ENCODE measurements at regions not wholly inside any gene's neighbourhood (a gene's known extent, or its start where the extent isn't known, plus 50 kb on each side); places are given as distances from the start of the nearest gene placed in this dataset.

GRCh38 chr21:23853796-23854379 is 1753.4 kb downstream of the MRPL39 start:
- no peak for DNase-seq (ENCODE audit: low spot score)
- Histone ChIP-seq H3K4me1 (ENCODE audit: control insufficient read depth in 4 of 4, insufficient read depth in 4 of 4, low read length in 3 of 4) (no peaks in the 10 kb centered on the region), H3K36me3 (ENCODE audit: control insufficient read depth in 4 of 4, insufficient read depth in 3 of 4, low read depth in 1 of 4, low read length in 3 of 4) (no peaks in the 10 kb centered on the region), H3K27ac (ENCODE audit: low read depth in 1 of 2, low read length in 2 of 2) (no peak overlapping the region), H3K9ac (ENCODE audit: low read depth in 1 of 2, low read length in 2 of 2) (no peak overlapping the region), H3K9me3 (ENCODE audit: control insufficient read depth in 4 of 4, low read length in 3 of 4) (no peaks in the 10 kb centered on the region), H3K27me3 (ENCODE audit: control insufficient read depth in 4 of 4, insufficient read depth in 4 of 4, low read length in 3 of 4) (peaks cover 0 to 2% (median 0%) of the 10 kb centered on the region in 4 donors), H3K4me3 (ENCODE audit: low read depth in 1 of 3, low read length in 3 of 3) (no peak overlapping the region)
- 19% methylated on average over 1 of the region's 1 CpG for WGBS
- TF ChIP-seq RAD21 (IDR thresholded peaks at IDR 0.05) (peak; percentile 62 to 74), CTCF (IDR thresholded peaks at IDR 0.05; ENCODE audit: low read depth, low read length, missing input control) (peak; percentile 43), YY1 (IDR thresholded peaks at IDR 0.05) (no peak)

- DNase-seq (ENCODE audit: low spot score) = no peak
- Histone ChIP-seq H3K36me3 (ENCODE audit: control insufficient read depth in 4 of 4, insufficient read depth in 3 of 4, low read depth in 1 of 4, low read length in 3 of 4) (no peaks in the 10 kb centered on the region), H3K9ac (ENCODE audit: low read depth in 1 of 2, low read length in 2 of 2) (no peak overlapping the region), H3K4me1 (ENCODE audit: control insufficient read depth in 4 of 4, insufficient read depth in 4 of 4, low read length in 3 of 4) (no peaks in the 10 kb centered on the region), H3K9me3 (ENCODE audit: control insufficient read depth in 4 of 4, low read length in 3 of 4) (peaks cover 0 to 4% (median 2%) of the 10 kb centered on the region in 4 donors), H3K27ac (ENCODE audit: low read depth in 1 of 2, low read length in 2 of 2) (no peak overlapping the region), H3K27me3 (ENCODE audit: control insufficient read depth in 4 of 4, insufficient read depth in 4 of 4, low read length in 3 of 4) (peaks cover 0 to 2% (median 0%) of the 10 kb centered on the region in 4 donors), H3K4me3 (ENCODE audit: low read depth in 1 of 3, low read length in 3 of 3) (no peak overlapping the region)
- TF ChIP-seq RXRA (IDR thresholded peaks at IDR 0.05) (no peak), GABPA (IDR thresholded peaks at IDR 0.05 in 1 of 2, conservative IDR thresholded peaks at IDR 0.05 in 1 of 2) (no peak), FOXA2 (IDR thresholded peaks at IDR 0.05) (no peak), JUND (IDR thresholded peaks at IDR 0.05) (no peak), HNF4A (conservative IDR thresholded peaks at IDR 0.05) (no peak), YY1 (IDR thresholded peaks at IDR 0.05) (no peak), SP1 (IDR thresholded peaks at IDR 0.05) (no peak)
- TF ChIP-seq, protein P1, sequence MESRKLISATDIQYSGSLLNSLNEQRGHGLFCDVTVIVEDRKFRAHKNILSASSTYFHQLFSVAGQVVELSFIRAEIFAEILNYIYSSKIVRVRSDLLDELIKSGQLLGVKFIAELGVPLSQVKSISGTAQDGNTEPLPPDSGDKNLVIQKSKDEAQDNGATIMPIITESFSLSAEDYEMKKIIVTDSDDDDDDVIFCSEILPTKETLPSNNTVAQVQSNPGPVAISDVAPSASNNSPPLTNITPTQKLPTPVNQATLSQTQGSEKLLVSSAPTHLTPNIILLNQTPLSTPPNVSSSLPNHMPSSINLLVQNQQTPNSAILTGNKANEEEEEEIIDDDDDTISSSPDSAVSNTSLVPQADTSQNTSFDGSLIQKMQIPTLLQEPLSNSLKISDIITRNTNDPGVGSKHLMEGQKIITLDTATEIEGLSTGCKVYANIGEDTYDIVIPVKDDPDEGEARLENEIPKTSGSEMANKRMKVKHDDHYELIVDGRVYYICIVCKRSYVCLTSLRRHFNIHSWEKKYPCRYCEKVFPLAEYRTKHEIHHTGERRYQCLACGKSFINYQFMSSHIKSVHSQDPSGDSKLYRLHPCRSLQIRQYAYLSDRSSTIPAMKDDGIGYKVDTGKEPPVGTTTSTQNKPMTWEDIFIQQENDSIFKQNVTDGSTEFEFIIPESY (IDR thresholded peaks at IDR 0.05) = no peak
- 69% methylated on average over 3 of the region's 3 CpGs for WGBS
Measured at GRCh38 chr21:23837564-23837963, 1769.7 kb downstream of the MRPL39 start.

- Histone ChIP-seq H3K9me3 (ENCODE audit: control insufficient read depth in 4 of 4, low read length in 3 of 4) (no peaks in the 10 kb centered on the region), H3K27me3 (ENCODE audit: control insufficient read depth in 4 of 4, insufficient read depth in 4 of 4, low read length in 3 of 4) (peaks cover 0 to 3% (median 0%) of the 10 kb centered on the region in 4 donors), H3K4me3 (ENCODE audit: low read depth in 1 of 3, low read length in 3 of 3) (no peak overlapping the region), H3K27ac (ENCODE audit: low read depth in 1 of 2, low read length in 2 of 2) (no peak overlapping the region), H3K9ac (ENCODE audit: low read depth in 1 of 2, low read length in 2 of 2) (no peak overlapping the region), H3K4me1 (ENCODE audit: control insufficient read depth in 4 of 4, insufficient read depth in 4 of 4, low read length in 3 of 4) (no peaks in the 10 kb centered on the region), H3K36me3 (ENCODE audit: control insufficient read depth in 4 of 4, insufficient read depth in 3 of 4, low read depth in 1 of 4, low read length in 3 of 4) (no peaks in the 10 kb centered on the region)
- 51% methylated on average over 3 of the region's 3 CpGs for whole genome bisulfite sequencing
- TF ChIP-seq TAF1 (conservative IDR thresholded peaks at IDR 0.05) (no peak), FOXA1 (IDR thresholded peaks at IDR 0.05) (no peak), FOXA2 (IDR thresholded peaks at IDR 0.05) (no peak)
- no peak for DNase-seq (ENCODE audit: low spot score)
Measured at GRCh38 chr21:23822760-23823159, 1784.5 kb downstream of the MRPL39 start.
